SK-N-SH treated with all-trans-retinoic acid at 6 μM for 48 hours (cell line): ENCODE measurements at regions not wholly inside any gene's neighbourhood (a gene's known extent, or its start where the extent isn't known, plus 50 kb on each side); places are given as distances from the start of the nearest gene placed in this dataset.

Experiments
- ATAC-seq: fragments of 200-7000 bp; cut with Tn5 transposase; 3 replicates; pipeline ENCODE4 v1.9.1; 2020; ENCODE audit warnings: mild to moderate bottlenecking, moderate library complexity
- ARNTL ChIP-seq: fragments of 450-650 bp; formaldehyde crosslinking; IDR thresholded peaks from 2 replicates; pipeline ENCODE4 v1.5.0; 2020; ENCODE audit warnings: low read depth, mild to moderate bottlenecking, moderate library complexity, borderline replicate concordance
- OSR1 ChIP-seq: fragments of 250-450 bp; sonication (Bioruptor Pico); IDR thresholded peaks from 2 replicates; pipeline ENCODE4 v1.8.0; 2022; ENCODE audit warnings: moderate library complexity, mild to moderate bottlenecking, inconsistent platforms
- PATZ1 ChIP-seq: fragments of 250-450 bp; sonication (Bioruptor Pico); IDR thresholded peaks from 2 replicates; pipeline ENCODE4 v1.8.0; 2020; ENCODE audit warnings: mild to moderate bottlenecking, moderate library complexity, borderline replicate concordance
- PPARA ChIP-seq: fragments of 250-450 bp; sonication (Bioruptor Pico); IDR thresholded peaks from 2 replicates; pipeline ENCODE4 v1.5.0; 2020; ENCODE audit warnings: mild to moderate bottlenecking, borderline replicate concordance
- SNAI2 ChIP-seq: fragments of 250-450 bp; sonication (Bioruptor Pico); IDR thresholded peaks from 2 replicates; pipeline ENCODE4 v1.5.0; 2020; ENCODE audit warnings: mild to moderate bottlenecking, moderate library complexity
- TCF4 ChIP-seq: fragments of 250-450 bp; sonication (Bioruptor Pico); IDR thresholded peaks from 2 replicates; pipeline ENCODE4 v1.8.0; 2021; ENCODE audit warnings: mild to moderate bottlenecking, moderate library complexity, borderline replicate concordance
- ZC3H10 ChIP-seq: fragments of 250-450 bp; sonication (Bioruptor Pico); IDR thresholded peaks from 2 replicates; pipeline ENCODE4 v1.5.1; 2021; ENCODE audit warnings: mild to moderate bottlenecking, moderate library complexity
- ZFP3 ChIP-seq: fragments of 250-450 bp; sonication (Bioruptor Pico); IDR thresholded peaks from 2 replicates; pipeline ENCODE4 v1.5.0; 2020; ENCODE audit warnings: mild to moderate bottlenecking, moderate library complexity
- ZNF565 ChIP-seq: fragments of 450-650 bp; formaldehyde crosslinking; conservative IDR thresholded peaks from 2 replicates; pipeline ENCODE4 v1.5.0; 2020; ENCODE audit warnings: low read depth, mild to moderate bottlenecking, moderate library complexity
- ZNF8 ChIP-seq: fragments of 450-650 bp; formaldehyde crosslinking; IDR thresholded peaks from 2 replicates; pipeline ENCODE4 v1.5.0; 2020; ENCODE audit warnings: mild to moderate bottlenecking, moderate library complexity
- TF ChIP-seq, protein P1 (sequence below): fragments of 250-450 bp; sonication (Bioruptor Pico); IDR thresholded peaks from 2 replicates; pipeline ENCODE4 v1.5.1; 2020; ENCODE audit warnings: low read depth, mild to moderate bottlenecking, moderate library complexity

DNA sequence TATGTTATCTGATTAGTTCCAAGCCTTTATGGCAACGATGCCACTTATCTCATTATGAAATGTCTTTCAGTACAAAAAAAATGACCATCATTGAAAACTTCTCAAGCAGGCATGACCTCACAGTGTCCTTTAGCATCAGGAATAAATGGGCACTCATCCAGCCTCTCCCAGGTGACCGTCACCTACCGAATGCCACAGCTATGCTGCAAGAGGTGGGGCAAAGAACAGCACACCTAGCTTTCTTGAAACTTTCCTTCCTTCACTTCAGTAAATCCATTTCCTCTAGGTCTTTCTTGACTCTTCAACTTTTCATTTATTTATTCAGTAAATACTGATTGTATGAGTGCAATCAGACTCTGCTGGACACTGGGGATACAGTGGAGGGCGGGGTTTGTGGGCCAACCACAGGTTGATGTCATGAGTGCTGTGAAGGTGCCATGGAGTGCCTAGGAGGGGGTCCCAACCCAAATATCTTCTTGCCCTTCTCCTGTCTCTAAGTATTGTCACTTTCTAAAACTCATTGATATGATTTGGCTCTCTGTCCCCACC is 54.3 kb upstream of the HK2 start:
- ATAC-seq, result no peak
- TF ChIP-seq ARNTL (CRISPR knock-in tag) (no peak), OSR1 (no peak), PPARA (no peak), ZC3H10 (CRISPR knock-in tag) (no peak), SNAI2 (CRISPR knock-in tag) (no peak), ZFP3 (no peak), ZNF565 (CRISPR knock-in tag) (no peak), ZNF8 (CRISPR knock-in tag) (no peak), TCF4 (CRISPR knock-in tag) (no peak), PATZ1 (CRISPR knock-in tag) (no peak)
- TF ChIP-seq, protein P1, sequence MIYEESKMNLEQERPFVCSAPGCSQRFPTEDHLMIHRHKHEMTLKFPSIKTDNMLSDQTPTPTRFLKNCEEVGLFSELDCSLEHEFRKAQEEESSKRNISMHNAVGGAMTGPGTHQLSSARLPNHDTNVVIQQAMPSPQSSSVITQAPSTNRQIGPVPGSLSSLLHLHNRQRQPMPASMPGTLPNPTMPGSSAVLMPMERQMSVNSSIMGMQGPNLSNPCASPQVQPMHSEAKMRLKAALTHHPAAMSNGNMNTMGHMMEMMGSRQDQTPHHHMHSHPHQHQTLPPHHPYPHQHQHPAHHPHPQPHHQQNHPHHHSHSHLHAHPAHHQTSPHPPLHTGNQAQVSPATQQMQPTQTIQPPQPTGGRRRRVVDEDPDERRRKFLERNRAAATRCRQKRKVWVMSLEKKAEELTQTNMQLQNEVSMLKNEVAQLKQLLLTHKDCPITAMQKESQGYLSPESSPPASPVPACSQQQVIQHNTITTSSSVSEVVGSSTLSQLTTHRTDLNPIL (CRISPR knock-in tag), result no peak
